Smooth muscle cell (in vitro differentiated cells): ENCODE measurements at regions not wholly inside any gene's neighbourhood (a gene's known extent, or its start where the extent isn't known, plus 50 kb on each side); places are given as distances from the start of the nearest gene placed in this dataset.

ENCODE experiments used
- DNase-seq: peaks from one replicate; lab custom pipeline; 2025; ENCODE audit not compliant: unreplicated experiment; lab: John Stamatoyannopoulos, UW
- H2AFZ ChIP-seq: fragments of 200-600 bp; sonication (generic); 2 replicates; pipeline ENCODE4 v1.6.0; 2016; ENCODE audit warnings: antibody characterized with exemption, low read depth, mild to moderate bottlenecking
- H3F3A ChIP-seq: fragments of 200-600 bp; sonication (generic); 2 replicates; pipeline ENCODE4 v1.6.0; 2017; ENCODE audit warnings: antibody characterized with exemption, low read depth
- H3K27ac ChIP-seq: fragments of 200-600 bp; sonication (generic); 2 replicates; pipeline ENCODE4 v1.5.1; 2016; ENCODE audit warnings: low read depth, mild to moderate bottlenecking
- H3K27me3 ChIP-seq: fragments of 200-600 bp; sonication (generic); 2 replicates; pipeline ENCODE4 v1.6.1; 2016; ENCODE audit warnings: low read depth, mild to moderate bottlenecking
- H3K36me3 ChIP-seq: fragments of 200-600 bp; sonication (generic); 2 replicates; pipeline ENCODE4 v1.5.1; 2016; ENCODE audit warnings: low read depth
- H3K4me1 ChIP-seq: fragments of 200-600 bp; sonication (generic); 2 replicates; pipeline ENCODE4 v1.5.1; 2016; ENCODE audit warnings: low read depth
- H3K4me2 ChIP-seq: fragments of 200-600 bp; sonication (generic); 2 replicates; pipeline ENCODE4 v1.6.0; 2016; ENCODE audit warnings: mild to moderate bottlenecking
- H3K4me3 ChIP-seq: fragments of 200-600 bp; sonication (generic); 2 replicates; pipeline ENCODE4 v1.5.1; 2016; ENCODE audit warnings: mild to moderate bottlenecking
- H3K79me2 ChIP-seq: fragments of 200-600 bp; sonication (generic); 2 replicates; pipeline ENCODE4 v1.6.0; 2016; ENCODE audit warnings: low read depth, mild to moderate bottlenecking
- H3K9ac ChIP-seq: fragments of 200-600 bp; sonication (generic); 2 replicates; pipeline ENCODE4 v1.6.0; 2016; ENCODE audit warnings: low read depth
- H3K9me3 ChIP-seq: fragments of 200-600 bp; sonication (generic); replicated peaks from 2 replicates; pipeline ENCODE4 v1.5.1; 2016; ENCODE audit warnings: low read depth
- H4K20me1 ChIP-seq: fragments of 200-600 bp; sonication (generic); 2 replicates; pipeline ENCODE4 v1.6.0; 2016; ENCODE audit warnings: low read depth
- CTCF ChIP-seq: fragments of 200-600 bp; sonication (generic); IDR thresholded peaks from 2 replicates; pipeline ENCODE4 v1.5.1; 2017; ENCODE audit warnings: borderline replicate concordance, mild to moderate bottlenecking, antibody characterized with exemption; ENCODE audit not compliant: insufficient read depth, poor library complexity, severe bottlenecking
- WGBS: methylation state at CpG from one replicate; pipeline ENCODE4 v1.1.7; 2016; ENCODE audit warnings: low lambda C conversion rate; 5-methylcytosine and 5-hydroxymethylcytosine counted together

GRCh38 chrX:143094417-143095023 is 68.8 kb downstream of the SPANXN4 start:
- Histone ChIP-seq H3F3A (no peaks in the 10 kb centered on the region), H3K79me2 (no peaks in the 10 kb centered on the region), H3K36me3 (no peaks in the 10 kb centered on the region), H3K4me2 (no peak overlapping the region), H3K9ac (no peak overlapping the region), H4K20me1 (no peaks in the 10 kb centered on the region), H3K27me3 (no peaks in the 10 kb centered on the region), H3K27ac (no peak overlapping the region), H3K4me1 (no peaks in the 10 kb centered on the region), H3K4me3 (no peak overlapping the region), H2AFZ (no peak overlapping the region), H3K9me3 (peaks cover 4% of the 10 kb centered on the region)
- WGBS, result 81% methylated on average over 7 of the region's 7 CpGs
- no peak for TF ChIP-seq CTCF
- DNase-seq, result no peak
